HepG2 (cell line): ENCODE measurements at regions not wholly inside any gene's neighbourhood (a gene's known extent, or its start where the extent isn't known, plus 50 kb on each side); places are given as distances from the start of the nearest gene placed in this dataset.

Source experiments
- ATAC-seq: fragments of 200-7000 bp; cut with Tn5 transposase; 3 replicates; pipeline ENCODE4 v1.9.1; 2020; ENCODE audit warnings: mild to moderate bottlenecking, moderate library complexity
- BruUV-seq: library from RNA; stranded (reverse); fragments of 400-500 nt; replicated peaks from 2 replicates; lab custom pipeline; 2021; lab: Mats Ljungman, UMichigan
- CTCF ChIA-PET: fragments of 300-600 bp; formaldehyde crosslinking; extraction: SDS; loops from one replicate; lab custom pipeline; 2021; ENCODE audit warnings: low total read pairs, inconsistent platforms, low intra/inter-chr PET ratio; lab: Yijun Ruan, JAX
- POLR2A ChIA-PET: fragments of 350-600 bp; sonication (Branson Sonifier 250); formaldehyde crosslinking; loops from one replicate; lab custom pipeline; 2020; ENCODE audit warnings: antibody characterized with exemption, inconsistent platforms; lab: Yijun Ruan, JAX
- DNase-seq: peaks from one replicate; pipeline ENCODE4 v3.0.0-alpha.2; 2015; ENCODE audit warnings: low spot score
- FAIRE-seq: peaks from 3 replicates; lab custom pipeline; 2011; peaks lifted over from hg19 to GRCh38; lab: Jason Lieb, UNC
- H2AFZ ChIP-seq: one replicate; pipeline ENCODE4 v1.6.1; 2011; ENCODE audit warnings: low read length, inconsistent platforms
- H3K27ac ChIP-seq: fragments of 300-600 bp; 3 replicates; pipeline ENCODE4 v1.8.0; 2011; ENCODE audit warnings: mixed run types, mild to moderate bottlenecking, mixed read lengths, low read length, inconsistent platforms; ENCODE audit not compliant: insufficient read depth; ENCODE audit errors: extremely low read length
- H3K27me3 ChIP-seq, 2 experiments: fragments of 200-600 bp in 1 of 2; 2 replicates in 1 of 2; 3 replicates in 1 of 2; pipeline versions ENCODE4 v1.6.0 to v1.8.0; 2011; ENCODE audit warnings: low read length in 2 of 2, mild to moderate bottlenecking in 2 of 2, moderate library complexity in 2 of 2, inconsistent platforms in 1 of 2; ENCODE audit not compliant: insufficient read depth in 2 of 2, control insufficient read depth in 1 of 2
- H3K36me3 ChIP-seq, 2 experiments: fragments of 200-600 bp in 1 of 2; replicated peaks in 1 of 2; 2 replicates in 1 of 2; 3 replicates in 1 of 2; pipeline versions ENCODE4 v1.5.1 to v1.8.0; 2011; ENCODE audit warnings: low read length in 2 of 2, inconsistent platforms in 1 of 2; ENCODE audit not compliant: insufficient read depth in 2 of 2, control insufficient read depth in 1 of 2
- H3K4me1 ChIP-seq: 2 replicates; pipeline ENCODE4 v1.5.1; 2012; ENCODE audit warnings: low read length, inconsistent platforms; ENCODE audit not compliant: insufficient read depth
- H3K4me2 ChIP-seq: 2 replicates; pipeline ENCODE4 v1.6.0; 2011; ENCODE audit warnings: low read depth, low read length, inconsistent platforms
- H3K4me3 ChIP-seq, 3 experiments: fragments of 200-600 bp in 1 of 3; sonication (generic), shearing (Covaris generic) in 1 of 3; replicated peaks in 1 of 3; 2 replicates each; pipeline ENCODE4 v1.5.1; 2011 to 2016; ENCODE audit warnings: low read length in 3 of 3, inconsistent platforms in 2 of 3, low read depth in 2 of 3, mild to moderate bottlenecking in 2 of 3, control low read depth in 1 of 3, mixed read lengths in 1 of 3; ENCODE audit not compliant: insufficient read depth in 1 of 3
- H3K79me2 ChIP-seq: one replicate; pipeline ENCODE4 v1.6.1; 2011; ENCODE audit warnings: low read length, inconsistent platforms; ENCODE audit not compliant: insufficient read depth
- H3K9ac ChIP-seq: 2 replicates; pipeline ENCODE4 v1.6.0; 2011; ENCODE audit warnings: mild to moderate bottlenecking, low read depth, low read length, inconsistent platforms; ENCODE audit not compliant: insufficient read depth
- H3K9me3 ChIP-seq: 2 replicates; pipeline ENCODE4 v1.5.1; 2012; ENCODE audit warnings: mild to moderate bottlenecking, low read length
- H4K20me1 ChIP-seq: 2 replicates; pipeline ENCODE4 v1.6.0; 2011; ENCODE audit warnings: inconsistent platforms, mild to moderate bottlenecking, low read length, moderate library complexity; ENCODE audit not compliant: insufficient read depth
- AHR ChIP-seq: IDR thresholded peaks from 2 replicates; pipeline ENCODE4 v1.6.1; 2018; ENCODE audit warnings: missing genetic modification reagents, missing compliant biosample characterization
- ATF1 ChIP-seq: IDR thresholded peaks from 2 replicates; pipeline ENCODE4 v1.6.1; 2016; ENCODE audit warnings: mild to moderate bottlenecking, control low read depth
- CBX5 ChIP-seq: sonication (generic); formaldehyde crosslinking; IDR thresholded peaks from 2 replicates; pipeline ENCODE4 v1.4.0; 2020; ENCODE audit warnings: missing genetic modification reagents, borderline replicate concordance
- ERF ChIP-seq: IDR thresholded peaks from 2 replicates; pipeline ENCODE4 v1.6.1; 2018; ENCODE audit warnings: missing biosample characterization, missing genetic modification reagents
- GZF1 ChIP-seq: sonication (generic); formaldehyde crosslinking; IDR thresholded peaks from 2 replicates; pipeline ENCODE4 v1.5.1; 2020; ENCODE audit warnings: mild to moderate bottlenecking, missing genetic modification reagents
- HOXD1 ChIP-seq: sonication (generic); formaldehyde crosslinking; IDR thresholded peaks from 2 replicates; pipeline ENCODE4 v1.5.0; 2020; ENCODE audit warnings: missing genetic modification reagents
- MXD3 ChIP-seq: IDR thresholded peaks from 2 replicates; pipeline ENCODE4 v1.6.1; 2016; ENCODE audit warnings: mild to moderate bottlenecking, missing biosample characterization, missing genetic modification reagents
- NFE2L2 ChIP-seq: fragments of 150-350 bp; IDR thresholded peaks from 2 replicates; pipeline ENCODE4 v1.6.1; 2014; ENCODE audit warnings: low read length
- REXO4 ChIP-seq: sonication (generic); formaldehyde crosslinking; IDR thresholded peaks from 2 replicates; pipeline ENCODE4 v1.8.0; 2022; ENCODE audit warnings: missing genetic modification reagents, mild to moderate bottlenecking, borderline replicate concordance
- SALL1 ChIP-seq: sonication (generic); formaldehyde crosslinking; IDR thresholded peaks from 2 replicates; pipeline ENCODE4 v1.8.0; 2022; ENCODE audit warnings: mild to moderate bottlenecking, missing genetic modification reagents
- THAP8 ChIP-seq: sonication (generic); formaldehyde crosslinking; IDR thresholded peaks from 2 replicates; pipeline ENCODE4 v1.5.1; 2020; ENCODE audit warnings: missing genetic modification reagents, mild to moderate bottlenecking, borderline replicate concordance
- TRIM22 ChIP-seq: fragments of 450-650 bp; IDR thresholded peaks from 2 replicates; pipeline ENCODE4 v1.6.1; 2017
- ZBTB7B ChIP-seq: sonication (generic); formaldehyde crosslinking; IDR thresholded peaks from 2 replicates; pipeline ENCODE4 v1.4.0; 2020; ENCODE audit warnings: missing genetic modification reagents
- ZFX ChIP-seq: sonication (generic); formaldehyde crosslinking; IDR thresholded peaks from 2 replicates; pipeline ENCODE4 v1.4.0; 2020; ENCODE audit warnings: mild to moderate bottlenecking, low read depth, missing genetic modification reagents, moderate library complexity
- ZNF136 ChIP-seq: sonication (generic); formaldehyde crosslinking; IDR thresholded peaks from 2 replicates; pipeline ENCODE4 v1.8.1; 2022; ENCODE audit warnings: low read depth, mild to moderate bottlenecking, moderate library complexity, missing genetic modification reagents
- ZNF383 ChIP-seq: sonication (generic); formaldehyde crosslinking; IDR thresholded peaks from 2 replicates; pipeline ENCODE4 v1.4.0; 2020; ENCODE audit warnings: missing genetic modification reagents, mild to moderate bottlenecking, borderline replicate concordance
- ZNF501 ChIP-seq: sonication (generic); formaldehyde crosslinking; IDR thresholded peaks from 2 replicates; pipeline ENCODE4 v1.5.1; 2020; ENCODE audit warnings: mild to moderate bottlenecking, moderate library complexity, missing genetic modification reagents
- ZNF749 ChIP-seq: sonication (generic); formaldehyde crosslinking; IDR thresholded peaks from 2 replicates; pipeline ENCODE4 v1.8.0; 2022; ENCODE audit warnings: mild to moderate bottlenecking, missing genetic modification reagents, moderate library complexity, borderline replicate concordance
- ZNF761 ChIP-seq: sonication (generic); formaldehyde crosslinking; conservative IDR thresholded peaks from 2 replicates; pipeline ENCODE4 v1.4.0; 2020; ENCODE audit warnings: mild to moderate bottlenecking, missing genetic modification reagents
- ZNF782 ChIP-seq: sonication (generic); formaldehyde crosslinking; IDR thresholded peaks from 2 replicates; pipeline ENCODE4 v1.4.0; 2020; ENCODE audit warnings: missing genetic modification reagents, mild to moderate bottlenecking, borderline replicate concordance
- WGBS: methylation state at CpG from one replicate; pipeline ENCODE4 v1.1.6; 2017; ENCODE audit warnings: low lambda C conversion rate; 5-methylcytosine and 5-hydroxymethylcytosine counted together
- in situ Hi-C: cut with HindIII; loops from 2 replicates; pipeline ENCODE4 v1.10.0; 2017; ENCODE audit warnings: low pct_unique_long_range_greater_than_20kb; ENCODE audit not compliant: extremely low pct_ligation_motif_present
- intact Hi-C: fragments of 100-400 bp; cut with micrococcal nuclease; formaldehyde crosslinking; loops from one replicate; pipeline ENCODE4 v1.10.0; 2022; ENCODE audit not compliant: unreplicated experiment

GRCh38 chr12:98387444-98387843, 127.9 kb upstream of the TMPO start:
- Histone ChIP-seq H3K36me3 (no peaks in the 10 kb centered on the region), H3K9me3 (no peaks in the 10 kb centered on the region), H2AFZ (no peak overlapping the region), H3K9ac (no peak overlapping the region), H3K79me2 (no peaks in the 10 kb centered on the region), H3K4me3 (no peak overlapping the region), H3K27me3 (peaks cover 1 to 10% of the 10 kb centered on the region in 2 experiments; a peak in 2 of 5 replicates), H3K4me2 (no peak overlapping the region), H3K4me1 (peaks cover 12% of the 10 kb centered on the region), H3K27ac (no peak overlapping the region), H4K20me1 (no peaks in the 10 kb centered on the region)
- no peak for TF ChIP-seq MXD3
- no peak for TF ChIP-seq ZFX (CRISPR knock-in tag)
- TF ChIP-seq ZNF383 = no peak
- no peak for TF ChIP-seq THAP8 (CRISPR knock-in tag)
- no peak for TF ChIP-seq TRIM22
- no peak for TF ChIP-seq ZNF749 (CRISPR knock-in tag)
- TF ChIP-seq NFE2L2 = no peak
- no peak for TF ChIP-seq ATF1 (CRISPR knock-in tag)
- TF ChIP-seq AHR (CRISPR knock-in tag) = no peak
- no peak for TF ChIP-seq SALL1 (CRISPR knock-in tag)
- TF ChIP-seq ZNF501 (CRISPR knock-in tag) = no peak
- TF ChIP-seq ZBTB7B (CRISPR knock-in tag) = no peak
- TF ChIP-seq ZNF782 (CRISPR knock-in tag) = no peak
- TF ChIP-seq REXO4 = no peak
- TF ChIP-seq CBX5 (CRISPR knock-in tag) = no peak
- no peak for TF ChIP-seq ZNF761 (CRISPR knock-in tag)
- TF ChIP-seq ZNF136 (CRISPR knock-in tag) = no peak
- TF ChIP-seq GZF1 (CRISPR knock-in tag) = no peak
- no peak for TF ChIP-seq ERF
- no peak for TF ChIP-seq HOXD1
- BruUV-seq = no TSS peak
- POLR2A ChIA-PET = no interaction called here
- ATAC-seq = no peak
- in situ Hi-C loops = loop anchor here (25.0 kb wide), 2 partner anchors 1250 to 1400 kb away; no protein-coding TSS in a partner anchor
- intact Hi-C loops = no loop called here
- CTCF ChIA-PET = no interaction called here
- no peak for FAIRE-seq
- 35% methylated on average over 2 of the region's 2 CpGs for WGBS
- no peak for DNase-seq
